Keratinocyte (primary cell): ENCODE measurements at regions not wholly inside any gene's neighbourhood (a gene's known extent, or its start where the extent isn't known, plus 50 kb on each side); places are given as distances from the start of the nearest gene placed in this dataset.

Experiments
- DNase-seq: peaks from one replicate; pipeline ENCODE4 v3.0.0-alpha.2; 2011; ENCODE audit warnings: low read depth, missing footprints, low spot score
- FAIRE-seq: peaks from 2 replicates; lab custom pipeline; 2011; peaks lifted over from hg19 to GRCh38; lab: Jason Lieb, UNC
- H2AFZ ChIP-seq: 2 replicates; pipeline ENCODE4 v1.6.0; 2012; ENCODE audit warnings: low read length, control low read depth, inconsistent platforms; ENCODE audit not compliant: control insufficient read depth
- H3K27ac ChIP-seq: 2 replicates; pipeline ENCODE4 v1.5.1; 2011; ENCODE audit warnings: low read length; ENCODE audit not compliant: control insufficient read depth, insufficient read depth
- H3K27me3 ChIP-seq: 3 replicates; pipeline ENCODE4 v1.6.0; 2011; ENCODE audit warnings: low read length; ENCODE audit not compliant: control insufficient read depth, insufficient read depth; ENCODE audit errors: extremely low read depth
- H3K36me3 ChIP-seq, 2 experiments: 2 replicates in 1 of 2; 3 replicates in 1 of 2; pipeline ENCODE4 v1.5.1; 2011; ENCODE audit warnings: low read length in 2 of 2, mild to moderate bottlenecking in 1 of 2; ENCODE audit not compliant: control insufficient read depth in 2 of 2, insufficient read depth in 2 of 2; ENCODE audit errors: extremely low read depth in 1 of 2
- H3K4me1 ChIP-seq: 3 replicates; pipeline ENCODE4 v1.5.1; 2011; ENCODE audit warnings: low read length; ENCODE audit not compliant: control insufficient read depth, insufficient read depth; ENCODE audit errors: extremely low read depth
- H3K4me2 ChIP-seq: 3 replicates; pipeline ENCODE4 v1.6.0; 2011; ENCODE audit warnings: low read depth, low read length; ENCODE audit not compliant: control insufficient read depth, insufficient read depth; ENCODE audit errors: extremely low read depth
- H3K4me3 ChIP-seq, 3 experiments: fragments of 200-600 bp in 1 of 3; sonication (generic) in 1 of 3; 2 replicates in 2 of 3; 3 replicates in 1 of 3; pipeline ENCODE4 v1.5.1; 2011 to 2016; ENCODE audit warnings: low read length in 3 of 3, mild to moderate bottlenecking in 3 of 3, control low read depth in 2 of 3, inconsistent platforms in 1 of 3, low read depth in 1 of 3, mixed read lengths in 1 of 3, mixed run types in 1 of 3, moderate library complexity in 1 of 3; ENCODE audit not compliant: control insufficient read depth in 2 of 3, insufficient read depth in 2 of 3; ENCODE audit errors: extremely low read depth in 1 of 3
- H3K79me2 ChIP-seq: 2 replicates; pipeline ENCODE4 v1.6.0; 2012; ENCODE audit warnings: low read length; ENCODE audit not compliant: control insufficient read depth, insufficient read depth
- H3K9ac ChIP-seq: 3 replicates; pipeline ENCODE4 v1.6.0; 2011; ENCODE audit warnings: low read length; ENCODE audit not compliant: control insufficient read depth, insufficient read depth; ENCODE audit errors: extremely low read depth
- H3K9me1 ChIP-seq: 3 replicates; pipeline ENCODE4 v1.6.0; 2011; ENCODE audit warnings: low read length; ENCODE audit not compliant: control insufficient read depth, insufficient read depth; ENCODE audit errors: extremely low read depth
- H3K9me3 ChIP-seq: 2 replicates; pipeline ENCODE4 v1.5.1; 2012; ENCODE audit warnings: low read depth, low read length; ENCODE audit not compliant: control insufficient read depth
- H4K20me1 ChIP-seq: 3 replicates; pipeline ENCODE4 v1.6.0; 2011; ENCODE audit warnings: low read length; ENCODE audit not compliant: control insufficient read depth, insufficient read depth; ENCODE audit errors: extremely low read depth
- CTCF ChIP-seq, 3 experiments: IDR thresholded peaks in 1 of 3; conservative IDR thresholded peaks in 1 of 3; optimal IDR thresholded peaks in 1 of 3; 2 replicates in 2 of 3; 3 replicates in 1 of 3; pipeline versions ENCODE3 to v1.5.1; 2011; ENCODE audit warnings: low read length in 3 of 3, mild to moderate bottlenecking in 3 of 3, moderate library complexity in 2 of 3, control low read depth in 1 of 3, inconsistent platforms in 1 of 3; ENCODE audit not compliant: insufficient read depth in 2 of 3; ENCODE audit errors: extremely low read depth in 1 of 3
- EZH2 ChIP-seq: IDR thresholded peaks from one replicate; pipeline ENCODE4 v1.6.1; 2012; ENCODE audit warnings: inconsistent platforms, mild to moderate bottlenecking, low read length, moderate library complexity
- dilution Hi-C: fragments of 300-500 bp; cut with MboI; formaldehyde crosslinking; loops from one replicate; pipeline ENCODE4 v1.7.0; 2020; ENCODE audit warnings: low sequenced_read_pairs; ENCODE audit not compliant: extremely low pct_ligation_motif_present

DNA sequence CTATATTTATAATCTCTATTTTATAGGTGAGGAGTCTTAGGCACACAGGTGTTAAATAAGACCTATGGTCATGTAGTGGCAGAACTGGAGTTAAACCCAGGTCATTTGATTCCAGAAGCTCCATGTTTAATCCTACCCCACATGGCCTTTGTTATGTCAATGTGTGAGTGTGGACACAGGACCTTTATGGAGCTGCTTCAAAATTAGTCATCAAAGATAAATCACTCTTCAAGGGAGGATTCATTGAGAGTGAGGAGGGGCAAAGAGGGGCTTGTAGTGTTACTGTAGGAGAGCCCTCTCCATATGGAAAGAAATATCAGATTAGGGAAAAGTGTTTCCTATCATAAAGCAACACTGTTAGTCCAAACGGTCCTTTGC, 74.6 kb upstream of the ARRDC3 start:
- Histone ChIP-seq H3K9ac (no peak overlapping the region), H2AFZ (no peak overlapping the region), H3K4me1 (no peaks in the 10 kb centered on the region), H3K27ac (no peak overlapping the region), H3K9me1 (no peaks in the 10 kb centered on the region), H3K9me3 (no peaks in the 10 kb centered on the region), H3K4me3 (no peak overlapping the region), H3K79me2 (no peaks in the 10 kb centered on the region), H3K27me3 (no peaks in the 10 kb centered on the region), H3K4me2 (no peak overlapping the region), H3K36me3 (no peaks in the 10 kb centered on the region), H4K20me1 (no peaks in the 10 kb centered on the region)
- FAIRE-seq (no peak), DNase-seq (no peak)
- dilution Hi-C loops: no loop called here
- no peak for TF ChIP-seq EZH2
- no peak for TF ChIP-seq CTCF (optimal IDR thresholded peaks at IDR 0.05 in 1 of 3, IDR thresholded peaks at IDR 0.05 in 1 of 3, conservative IDR thresholded peaks at IDR 0.05 in 1 of 3; ENCODE audit: extremely low read depth in 1 of 3, insufficient read depth in 2 of 3, low read length in 3 of 3)

DNA sequence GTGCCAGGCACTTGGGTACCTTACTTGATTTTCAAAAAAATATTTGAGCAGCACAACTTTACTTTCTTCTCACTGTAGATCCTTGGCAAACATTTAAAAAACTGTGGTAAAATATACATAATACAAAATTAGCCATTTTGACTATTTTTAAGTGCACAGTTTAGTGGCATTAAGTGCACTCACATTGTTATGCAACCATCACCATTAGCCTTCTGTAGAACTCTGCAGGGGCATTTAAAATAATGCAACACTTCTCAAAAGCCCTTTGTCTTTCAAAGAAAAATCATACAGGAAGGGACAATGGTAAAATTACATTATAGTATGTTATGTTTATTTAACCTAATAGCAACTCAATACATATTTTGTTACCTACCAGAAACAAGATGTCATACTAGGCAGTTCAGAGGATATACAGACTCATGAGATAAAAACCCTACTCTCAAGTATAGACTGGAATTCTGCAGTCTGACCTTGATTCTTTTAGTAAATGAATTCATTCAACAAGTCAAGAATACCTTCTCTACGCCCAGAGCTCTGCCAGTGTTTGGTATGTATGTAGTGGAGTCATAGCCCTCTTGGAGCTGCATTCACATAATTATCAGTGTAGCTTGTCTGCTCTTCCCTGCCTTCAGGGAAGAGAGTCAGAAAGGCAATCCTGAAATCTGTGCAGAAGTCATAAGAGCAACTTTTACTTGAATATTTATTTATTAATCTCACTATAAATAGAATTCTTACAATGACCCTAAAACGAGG, 74.0 kb upstream of the ARRDC3 start:
- no peak overlapping the region for H2AFZ ChIP-seq
- no peaks in the 10 kb centered on the region for H4K20me1 ChIP-seq
- no peak overlapping the region for H3K4me3 ChIP-seq
- no peak overlapping the region for H3K9ac ChIP-seq
- H3K27ac ChIP-seq: no peak overlapping the region
- DNase-seq: no peak
- dilution Hi-C loops: no loop called here
- no peaks in the 10 kb centered on the region for H3K27me3 ChIP-seq
- H3K9me1 ChIP-seq: no peaks in the 10 kb centered on the region
- no peaks in the 10 kb centered on the region for H3K9me3 ChIP-seq
- H3K36me3 ChIP-seq: no peaks in the 10 kb centered on the region
- no peaks in the 10 kb centered on the region for H3K79me2 ChIP-seq
- no peak for TF ChIP-seq CTCF (optimal IDR thresholded peaks at IDR 0.05 in 1 of 3, IDR thresholded peaks at IDR 0.05 in 1 of 3, conservative IDR thresholded peaks at IDR 0.05 in 1 of 3; ENCODE audit: extremely low read depth in 1 of 3, insufficient read depth in 2 of 3, low read length in 3 of 3)
- no peak for TF ChIP-seq EZH2
- no peak for FAIRE-seq
- H3K4me2 ChIP-seq: no peak overlapping the region
- H3K4me1 ChIP-seq: no peaks in the 10 kb centered on the region
